ENCODE measurements at regions not wholly inside any gene's neighbourhood (a gene's known extent, or its start where the extent isn't known, plus 50 kb on each side); places are given as distances from the start of the nearest gene placed in this dataset.

- TF ChIP-seq POLR2A (IDR thresholded peaks at IDR 0.05; ENCODE audit: low read depth), result no peak
- TF ChIP-seq CTCF (IDR thresholded peaks at IDR 0.05), result no peak
- no peak for TF ChIP-seq EP300 (IDR thresholded peaks at IDR 0.05)
- no peak for TF ChIP-seq POLR2AphosphoS5 (IDR thresholded peaks at IDR 0.05)
Measured at GRCh38 chr7:115177823-115178222, 255.9 kb downstream of the MDFIC start.
